ENCODE measurements at regions not wholly inside any gene's neighbourhood (a gene's known extent, or its start where the extent isn't known, plus 50 kb on each side); places are given as distances from the start of the nearest gene placed in this dataset.

DNA sequence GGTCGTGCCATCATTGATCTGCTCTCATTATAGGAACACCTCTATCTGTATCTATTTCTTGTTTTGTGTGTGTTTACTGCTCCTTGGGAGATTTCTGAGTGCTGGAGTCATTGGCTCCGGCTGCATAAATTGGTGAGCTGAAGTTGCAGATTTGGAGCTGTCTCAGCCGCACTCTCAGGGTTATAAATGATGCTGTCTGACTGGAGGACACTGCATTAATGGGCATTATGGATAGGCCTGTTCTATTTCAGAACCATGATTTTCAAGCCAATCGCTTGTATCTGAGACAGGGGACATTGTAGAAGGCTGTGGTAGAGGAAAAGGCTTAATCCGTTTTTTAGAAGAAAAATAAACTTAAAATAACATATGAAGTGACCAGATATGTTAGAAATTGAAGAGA is 126.4 kb upstream of the KIF2B start:
- TF ChIP-seq, protein P1, sequence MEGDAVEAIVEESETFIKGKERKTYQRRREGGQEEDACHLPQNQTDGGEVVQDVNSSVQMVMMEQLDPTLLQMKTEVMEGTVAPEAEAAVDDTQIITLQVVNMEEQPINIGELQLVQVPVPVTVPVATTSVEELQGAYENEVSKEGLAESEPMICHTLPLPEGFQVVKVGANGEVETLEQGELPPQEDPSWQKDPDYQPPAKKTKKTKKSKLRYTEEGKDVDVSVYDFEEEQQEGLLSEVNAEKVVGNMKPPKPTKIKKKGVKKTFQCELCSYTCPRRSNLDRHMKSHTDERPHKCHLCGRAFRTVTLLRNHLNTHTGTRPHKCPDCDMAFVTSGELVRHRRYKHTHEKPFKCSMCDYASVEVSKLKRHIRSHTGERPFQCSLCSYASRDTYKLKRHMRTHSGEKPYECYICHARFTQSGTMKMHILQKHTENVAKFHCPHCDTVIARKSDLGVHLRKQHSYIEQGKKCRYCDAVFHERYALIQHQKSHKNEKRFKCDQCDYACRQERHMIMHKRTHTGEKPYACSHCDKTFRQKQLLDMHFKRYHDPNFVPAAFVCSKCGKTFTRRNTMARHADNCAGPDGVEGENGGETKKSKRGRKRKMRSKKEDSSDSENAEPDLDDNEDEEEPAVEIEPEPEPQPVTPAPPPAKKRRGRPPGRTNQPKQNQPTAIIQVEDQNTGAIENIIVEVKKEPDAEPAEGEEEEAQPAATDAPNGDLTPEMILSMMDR (conservative IDR thresholded peaks at IDR 0.05 in 1 of 2, IDR thresholded peaks at IDR 0.05 in 1 of 2; ENCODE audit: low read depth in 1 of 2, low read length in 2 of 2) = no peak
- TF ChIP-seq EZH2 (IDR thresholded peaks at IDR 0.05; ENCODE audit: low read length, missing control alignments) = no peak
